Tibial nerve (tissue), 4 donors: ENCODE measurements at regions not wholly inside any gene's neighbourhood (a gene's known extent, or its start where the extent isn't known, plus 50 kb on each side); places are given as distances from the start of the nearest gene placed in this dataset.
A peak's percentile ranks its signal among the peaks of the same experiment; 100 is the strongest.

Experiments
- CTCF ChIP-seq, 5 experiments: fragments of 200-600 bp in 3 of 5; fragments of 450-650 bp in 2 of 5; sonication (generic) in 3 of 5; IDR thresholded peaks; one replicate each; pipeline ENCODE4 v1.5.1; 2016 to 2019; ENCODE audit warnings: antibody characterized with exemption in 5 of 5, mild to moderate bottlenecking in 3 of 5, moderate library complexity in 2 of 5
- EP300 ChIP-seq, 2 donors: sonication (generic); formaldehyde crosslinking; IDR thresholded peaks; one replicate each; pipeline ENCODE4 v1.6.1; 2017; ENCODE audit warnings: antibody characterized with exemption in 2 of 2, mild to moderate bottlenecking in 1 of 2
- POLR2A ChIP-seq, 2 donors: fragments of 450-650 bp; IDR thresholded peaks; one replicate each; pipeline ENCODE4 v1.6.1; 2017; ENCODE audit warnings: antibody characterized with exemption in 2 of 2, mild to moderate bottlenecking in 2 of 2, moderate library complexity in 2 of 2

GRCh38 chr6:75546381-75546780 is 52.8 kb upstream of the FILIP1 start:
- peak in 2 of 5 experiments; percentile 13 to 24 for TF ChIP-seq CTCF (IDR thresholded peaks at IDR 0.05)
- no peak for TF ChIP-seq POLR2A (IDR thresholded peaks at IDR 0.05)
- TF ChIP-seq EP300 (IDR thresholded peaks at IDR 0.05): no peak
